ENCODE measurements at regions not wholly inside any gene's neighbourhood (a gene's known extent, or its start where the extent isn't known, plus 50 kb on each side); places are given as distances from the start of the nearest gene placed in this dataset.

GRCh38 chr6:113480616-113481015 is 376.5 kb upstream of the MARCKS start:
- Histone ChIP-seq H3K9me3 (no peaks in the 10 kb centered on the region), H3K27me3 (ENCODE audit: low read depth) (no peaks in the 10 kb centered on the region), H3K36me3 (no peaks in the 10 kb centered on the region), H3K4me3 (no peak overlapping the region), H3K27ac (no peak overlapping the region), H3K4me1 (no peaks in the 10 kb centered on the region)
- no peak for TF ChIP-seq CTCF (IDR thresholded peaks at IDR 0.05)
- no peak for DNase-seq
- no peak for ATAC-seq
- intact Hi-C loops (cut with DNase I) = no loop called here

- ATAC-seq (no peak), DNase-seq (no peak)
- Histone ChIP-seq H3K4me3 (no peak overlapping the region), H3K27me3 (ENCODE audit: low read depth) (no peaks in the 10 kb centered on the region), H3K27ac (no peak overlapping the region), H3K4me1 (no peaks in the 10 kb centered on the region), H3K36me3 (no peaks in the 10 kb centered on the region), H3K9me3 (no peaks in the 10 kb centered on the region)
- intact Hi-C loops (cut with DNase I) = no loop called here
- no peak for TF ChIP-seq CTCF (IDR thresholded peaks at IDR 0.05)
Measured at GRCh38 chr6:113481458-113481857, 375.7 kb upstream of the MARCKS start.

- H3K4me1 ChIP-seq = no peaks in the 10 kb centered on the region
- no peak overlapping the region for H3K27ac ChIP-seq
- no peaks in the 10 kb centered on the region for H3K36me3 ChIP-seq
- DNase-seq (no peak), ATAC-seq (no peak)
- H3K27me3 ChIP-seq (ENCODE audit: low read depth) = no peaks in the 10 kb centered on the region
- intact Hi-C loops (cut with DNase I) = no loop called here
- no peaks in the 10 kb centered on the region for H3K9me3 ChIP-seq
- no peak overlapping the region for H3K4me3 ChIP-seq
- no peak for TF ChIP-seq CTCF (IDR thresholded peaks at IDR 0.05)
Measured at GRCh38 chr6:113481910-113482309, 375.2 kb upstream of the MARCKS start.

- no peak overlapping the region for H3K4me3 ChIP-seq
- intact Hi-C loops (cut with DNase I) = no loop called here
- H3K27ac ChIP-seq = no peak overlapping the region
- no peak for TF ChIP-seq CTCF (IDR thresholded peaks at IDR 0.05)
- no peaks in the 10 kb centered on the region for H3K36me3 ChIP-seq
- H3K4me1 ChIP-seq = no peaks in the 10 kb centered on the region
- no peak for DNase-seq
- H3K27me3 ChIP-seq (ENCODE audit: low read depth) = no peaks in the 10 kb centered on the region
- H3K9me3 ChIP-seq = no peaks in the 10 kb centered on the region
- ATAC-seq = no peak
Measured at GRCh38 chr6:113482771-113483170, 374.4 kb upstream of the MARCKS start.

GRCh38 chr6:113486199-113486598 is 370.9 kb upstream of the MARCKS start:
- no peaks in the 10 kb centered on the region for H3K4me1 ChIP-seq
- H3K9me3 ChIP-seq = no peaks in the 10 kb centered on the region
- H3K4me3 ChIP-seq = no peak overlapping the region
- intact Hi-C loops (cut with DNase I) = no loop called here
- peak in 1 of 2 donors; percentile 41 for ATAC-seq
- no peaks in the 10 kb centered on the region for H3K36me3 ChIP-seq
- TF ChIP-seq CTCF (IDR thresholded peaks at IDR 0.05) = no peak
- H3K27me3 ChIP-seq (ENCODE audit: low read depth) = no peaks in the 10 kb centered on the region
- DNase-seq = no peak
- H3K27ac ChIP-seq = no peak overlapping the region

GRCh38 chr6:113487489-113488058 is 369.6 kb upstream of the MARCKS start:
- DNase-seq (no peak), ATAC-seq (no peak)
- Histone ChIP-seq H3K4me3 (no peak overlapping the region), H3K27me3 (ENCODE audit: low read depth) (no peaks in the 10 kb centered on the region), H3K9me3 (no peaks in the 10 kb centered on the region), H3K27ac (no peak overlapping the region), H3K4me1 (no peaks in the 10 kb centered on the region), H3K36me3 (no peaks in the 10 kb centered on the region)
- intact Hi-C loops (cut with DNase I) = no loop called here
- TF ChIP-seq CTCF (IDR thresholded peaks at IDR 0.05) = no peak
